AG10803 (cell line): ENCODE measurements at regions not wholly inside any gene's neighbourhood (a gene's known extent, or its start where the extent isn't known, plus 50 kb on each side); places are given as distances from the start of the nearest gene placed in this dataset.

Experiments
- DNase-seq: peaks from one replicate; pipeline ENCODE4 v3.0.0; 2010; ENCODE audit warnings: low read depth
- H3K4me3 ChIP-seq: 2 replicates; pipeline ENCODE4 v1.5.1; 2011; ENCODE audit warnings: mild to moderate bottlenecking, low read length, control low read depth
- TF ChIP-seq, protein P1 (sequence below): conservative IDR thresholded peaks from 2 replicates; pipeline ENCODE4 v1.5.1; 2011; ENCODE audit warnings: mild to moderate bottlenecking, low read length, control low read depth, inconsistent platforms

DNA sequence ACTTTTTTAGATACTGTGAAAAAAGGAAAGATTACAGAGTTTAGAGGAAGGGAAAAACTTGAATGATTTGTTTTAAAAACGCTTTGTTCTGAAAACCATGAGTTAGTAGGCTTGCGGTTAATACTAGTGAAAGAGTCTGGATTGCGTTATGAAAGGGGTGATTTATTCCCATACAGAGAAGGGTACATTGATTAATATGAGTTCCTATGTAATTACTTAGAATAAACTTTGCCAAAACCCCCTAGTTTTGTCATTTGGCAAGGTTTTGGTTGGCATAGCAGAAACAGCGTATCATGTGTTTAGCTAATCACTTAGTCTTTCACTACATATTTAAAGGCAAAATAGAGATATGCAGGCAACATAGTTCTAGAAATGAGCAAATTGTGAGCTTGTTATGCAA is 91.2 kb upstream of the POT1 start:
- no peak for DNase-seq
- TF ChIP-seq, protein P1, sequence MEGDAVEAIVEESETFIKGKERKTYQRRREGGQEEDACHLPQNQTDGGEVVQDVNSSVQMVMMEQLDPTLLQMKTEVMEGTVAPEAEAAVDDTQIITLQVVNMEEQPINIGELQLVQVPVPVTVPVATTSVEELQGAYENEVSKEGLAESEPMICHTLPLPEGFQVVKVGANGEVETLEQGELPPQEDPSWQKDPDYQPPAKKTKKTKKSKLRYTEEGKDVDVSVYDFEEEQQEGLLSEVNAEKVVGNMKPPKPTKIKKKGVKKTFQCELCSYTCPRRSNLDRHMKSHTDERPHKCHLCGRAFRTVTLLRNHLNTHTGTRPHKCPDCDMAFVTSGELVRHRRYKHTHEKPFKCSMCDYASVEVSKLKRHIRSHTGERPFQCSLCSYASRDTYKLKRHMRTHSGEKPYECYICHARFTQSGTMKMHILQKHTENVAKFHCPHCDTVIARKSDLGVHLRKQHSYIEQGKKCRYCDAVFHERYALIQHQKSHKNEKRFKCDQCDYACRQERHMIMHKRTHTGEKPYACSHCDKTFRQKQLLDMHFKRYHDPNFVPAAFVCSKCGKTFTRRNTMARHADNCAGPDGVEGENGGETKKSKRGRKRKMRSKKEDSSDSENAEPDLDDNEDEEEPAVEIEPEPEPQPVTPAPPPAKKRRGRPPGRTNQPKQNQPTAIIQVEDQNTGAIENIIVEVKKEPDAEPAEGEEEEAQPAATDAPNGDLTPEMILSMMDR = no peak
- no peak overlapping the region for H3K4me3 ChIP-seq

DNA sequence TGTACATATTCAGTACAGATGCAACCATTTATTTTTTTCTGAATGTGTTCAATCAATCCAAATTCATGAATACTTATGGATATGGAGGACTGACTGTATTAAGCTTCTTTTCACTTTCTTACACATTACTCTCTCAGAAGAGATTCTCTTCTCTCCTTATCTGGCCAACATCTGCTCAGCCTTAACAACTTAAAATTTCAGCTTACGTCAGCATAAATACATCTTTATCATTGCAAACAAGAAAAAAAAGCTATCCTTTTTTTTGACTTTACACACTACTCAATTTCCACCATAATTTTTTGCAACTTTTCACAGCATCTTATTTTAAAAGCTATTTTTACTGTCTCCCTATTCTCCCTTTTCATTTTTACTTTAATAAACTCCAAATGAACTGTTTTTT is 80.9 kb upstream of the POT1 start:
- TF ChIP-seq, protein P1 = no peak
- DNase-seq = no peak

DNA sequence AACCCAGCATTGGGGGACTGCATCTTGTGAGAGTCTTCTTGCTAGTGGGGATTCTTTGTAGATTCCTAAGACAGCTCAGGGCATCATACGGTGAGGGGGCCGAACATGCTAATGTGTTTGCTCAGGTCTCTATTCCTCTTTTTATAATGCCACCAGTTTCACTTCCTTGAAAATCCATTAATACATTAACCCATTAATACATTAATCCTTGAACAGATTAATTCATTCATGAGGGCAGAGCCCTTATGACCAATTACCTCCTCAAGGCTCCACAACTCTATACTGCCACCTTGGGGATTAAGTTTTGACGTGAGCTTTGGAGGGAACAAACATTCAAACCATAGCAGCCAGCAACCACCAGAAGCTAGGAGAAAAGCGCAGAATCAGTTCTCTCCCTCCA is 67.2 kb upstream of the POT1 start:
- no peak overlapping the region for H3K4me3 ChIP-seq
- DNase-seq = peak; percentile 1
- TF ChIP-seq, protein P1 = no peak

More for the DNA sequence above, 80.9 kb upstream of the POT1 start:
- H3K4me3 ChIP-seq = no peak overlapping the region

DNA sequence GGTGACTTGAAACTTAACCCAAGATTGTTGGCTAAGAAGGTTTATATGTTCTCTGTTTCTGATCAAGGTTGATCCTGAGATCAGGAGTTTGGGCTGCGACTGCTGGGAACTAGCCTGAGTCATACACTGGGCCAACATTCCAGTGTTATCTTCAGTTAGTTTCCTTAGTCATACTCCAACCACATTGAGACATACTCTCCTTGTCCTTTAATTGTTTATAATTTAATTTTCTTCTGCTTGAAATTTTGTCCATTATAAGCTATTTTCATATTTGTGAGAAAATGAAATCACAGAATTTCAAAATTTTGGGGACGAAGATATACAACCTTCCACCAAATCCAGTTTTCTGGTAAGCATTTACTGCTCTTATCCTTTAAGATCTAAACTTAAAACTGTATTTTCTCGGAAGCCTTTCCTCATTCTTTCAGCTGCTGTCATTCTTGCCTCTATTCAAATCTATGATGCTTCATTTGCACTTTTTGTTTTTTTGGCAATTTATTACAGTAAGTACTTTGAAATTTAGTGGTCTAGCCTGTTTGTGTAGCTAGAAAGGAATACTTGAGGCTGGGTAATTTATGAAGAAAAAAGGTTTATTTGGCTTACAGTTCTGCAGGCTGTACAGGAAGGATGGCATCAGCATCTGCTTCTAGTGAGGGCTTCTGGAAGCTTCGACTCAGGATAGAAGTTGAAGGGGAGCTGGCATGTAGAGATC is 63.4 kb upstream of the POT1 start:
- TF ChIP-seq, protein P1 = no peak
- H3K4me3 ChIP-seq = no peak overlapping the region
- peak; percentile 60 for DNase-seq

DNA sequence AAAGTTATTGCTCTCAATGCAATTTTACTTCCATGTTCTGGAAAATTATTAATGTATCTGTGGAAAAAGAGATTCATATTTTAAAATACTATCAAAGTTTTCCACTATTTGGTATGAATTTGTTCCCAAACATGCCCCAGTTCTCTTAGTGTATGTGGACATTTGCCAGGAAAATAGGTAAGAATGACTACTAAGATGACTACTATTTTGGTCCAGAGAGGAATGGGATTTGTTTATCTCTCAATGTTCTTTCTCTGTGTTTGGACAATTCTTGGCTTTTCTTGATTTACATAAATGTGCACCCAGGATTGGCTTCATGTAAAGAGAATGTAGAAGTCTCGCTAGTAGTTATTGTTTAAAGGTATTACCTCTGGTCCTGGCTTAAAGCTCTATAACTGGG is 60.3 kb upstream of the POT1 start:
- TF ChIP-seq, protein P1 = no peak
- no peak overlapping the region for H3K4me3 ChIP-seq
- no peak for DNase-seq
